Naive thymus-derived CD4-positive, alpha-beta T cell (primary cell): ENCODE measurements at regions not wholly inside any gene's neighbourhood (a gene's known extent, or its start where the extent isn't known, plus 50 kb on each side); places are given as distances from the start of the nearest gene placed in this dataset.

ENCODE experiments used
- ATAC-seq: fragments of 150-1000 bp; cut with Tn5 transposase; 2 replicates; pipeline ENCODE4 v1.10.0; 2021; ENCODE audit warnings: mild to moderate bottlenecking, moderate library complexity
- CTCF ChIA-PET: fragments of 350-600 bp; sonication (Branson Sonifier 250); formaldehyde crosslinking; loops from one replicate; lab custom pipeline; 2021; ENCODE audit warnings: antibody characterized with exemption; lab: Charles Lee
- POLR2A ChIA-PET: fragments of 350-600 bp; sonication (Branson Sonifier 250); formaldehyde crosslinking; loops from one replicate; lab custom pipeline; 2021; ENCODE audit warnings: antibody characterized with exemption, inconsistent platforms; lab: Charles Lee
- DNase-seq, 9 donors: peaks; one replicate each; pipeline versions ENCODE4 v3.0.0 to v3.0.0-alpha.2; 2020 to 2022; ENCODE audit warnings: mixed read lengths in 1 of 9
- H3K27ac ChIP-seq: one replicate; pipeline ENCODE4 v1.7.0; 2013; ENCODE audit warnings: mild to moderate bottlenecking, low read depth, low read length, moderate library complexity
- H3K27me3 ChIP-seq, 2 donors: one replicate each; pipeline ENCODE4 v1.7.0; 2013; ENCODE audit warnings: low read length in 2 of 2, mild to moderate bottlenecking in 2 of 2, moderate library complexity in 2 of 2; ENCODE audit not compliant: control insufficient read depth in 2 of 2, insufficient read depth in 2 of 2
- H3K36me3 ChIP-seq, 3 experiments: 1 replicate in 2 of 3; 2 replicates in 1 of 3; pipeline ENCODE4 v1.7.0; 2013; ENCODE audit warnings: low read length in 3 of 3, mild to moderate bottlenecking in 3 of 3, moderate library complexity in 1 of 3; ENCODE audit not compliant: insufficient read depth in 3 of 3, control insufficient read depth in 2 of 3
- H3K4me1 ChIP-seq, 2 donors: one replicate each; pipeline ENCODE4 v1.7.0; 2013; ENCODE audit warnings: low read length in 2 of 2, mild to moderate bottlenecking in 2 of 2, moderate library complexity in 1 of 2; ENCODE audit not compliant: control insufficient read depth in 2 of 2, insufficient read depth in 2 of 2
- H3K4me3 ChIP-seq: 2 replicates; pipeline ENCODE4 v1.7.0; 2013; ENCODE audit warnings: mild to moderate bottlenecking, low read length
- H3K9me3 ChIP-seq, 3 experiments: 1 replicate in 2 of 3; 2 replicates in 1 of 3; pipeline ENCODE4 v1.7.0; 2013; ENCODE audit warnings: low read length in 3 of 3; ENCODE audit not compliant: control insufficient read depth in 2 of 3
- H3K27ac Mint-ChIP-seq, 9 donors: one replicate each; pipeline ENCODE4 v1.8.0; 2020 to 2022; ENCODE audit warnings: mixed read lengths in 9 of 9, mild to moderate bottlenecking in 8 of 9, moderate library complexity in 5 of 9, inconsistent platforms in 2 of 9
- H3K27me3 Mint-ChIP-seq, 5 donors: one replicate each; pipeline ENCODE4 v1.8.0; 2021 to 2022; ENCODE audit warnings: mixed read lengths in 5 of 5, mild to moderate bottlenecking in 1 of 5
- H3K36me3 Mint-ChIP-seq, 5 donors: one replicate each; pipeline ENCODE4 v1.8.0; 2020 to 2022; ENCODE audit warnings: mixed read lengths in 5 of 5, mild to moderate bottlenecking in 3 of 5, inconsistent platforms in 1 of 5
- H3K4me1 Mint-ChIP-seq, 7 donors: one replicate each; pipeline ENCODE4 v1.8.0; 2020 to 2022; ENCODE audit warnings: mixed read lengths in 7 of 7, mild to moderate bottlenecking in 3 of 7, inconsistent platforms in 1 of 7
- H3K4me3 Mint-ChIP-seq, 10 donors: one replicate each; pipeline ENCODE4 v1.8.0; 2020 to 2022; ENCODE audit warnings: mild to moderate bottlenecking in 10 of 10, mixed read lengths in 10 of 10, moderate library complexity in 6 of 10, inconsistent platforms in 2 of 10
- H3K9me3 Mint-ChIP-seq, 11 donors: one replicate each; pipeline ENCODE4 v1.8.0; 2020 to 2022; ENCODE audit warnings: mixed read lengths in 11 of 11, mild to moderate bottlenecking in 4 of 11, inconsistent platforms in 1 of 11, moderate library complexity in 1 of 11
- intact Hi-C, 2 donors: fragments of 100-400 bp; cut with micrococcal nuclease; formaldehyde crosslinking; loops; one replicate each; pipeline ENCODE4 v1.15.1; 2023

DNA sequence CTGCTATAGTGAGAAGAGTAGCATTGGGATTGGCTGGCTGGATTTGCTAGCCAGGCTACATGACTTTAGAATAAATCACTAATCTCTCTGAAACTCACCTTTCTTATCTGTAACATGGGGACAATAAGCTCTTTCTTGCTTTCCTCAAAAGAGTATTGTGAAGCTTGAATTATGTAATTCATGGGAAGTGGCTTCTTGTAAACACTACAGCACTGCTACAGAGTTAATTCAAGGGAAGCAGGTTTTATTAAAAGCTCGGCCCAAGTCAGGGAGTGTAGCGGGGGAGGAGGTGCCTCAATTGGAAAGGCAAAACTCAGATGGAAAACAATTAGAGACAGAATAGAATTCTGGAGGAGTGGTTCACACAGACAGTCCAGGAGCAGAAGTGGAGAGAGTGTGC lies 100.9 kb upstream of the CELF4 start:
- Mint-ChIP-seq H3K36me3 (no peaks in the 10 kb centered on the region), H3K4me3 (no peak overlapping the region), H3K4me1 (peaks cover 0 to 2% (median 0%) of the 10 kb centered on the region in 7 donors), H3K9me3 (peaks cover 0 to 7% (median 0%) of the 10 kb centered on the region in 11 donors), H3K27me3 (no peaks in the 10 kb centered on the region), H3K27ac (no peak overlapping the region)
- H3K36me3 ChIP-seq, result no peaks in the 10 kb centered on the region
- H3K27me3 ChIP-seq, result no peaks in the 10 kb centered on the region
- intact Hi-C loops, result no loop called here
- ATAC-seq (no peak), DNase-seq (no peak)
- ChIA-PET CTCF (no interaction called here), POLR2A (no interaction called here)
- no peak overlapping the region for H3K4me3 ChIP-seq
- no peaks in the 10 kb centered on the region for H3K4me1 ChIP-seq
- no peak overlapping the region for H3K27ac ChIP-seq
- no peaks in the 10 kb centered on the region for H3K9me3 ChIP-seq

DNA sequence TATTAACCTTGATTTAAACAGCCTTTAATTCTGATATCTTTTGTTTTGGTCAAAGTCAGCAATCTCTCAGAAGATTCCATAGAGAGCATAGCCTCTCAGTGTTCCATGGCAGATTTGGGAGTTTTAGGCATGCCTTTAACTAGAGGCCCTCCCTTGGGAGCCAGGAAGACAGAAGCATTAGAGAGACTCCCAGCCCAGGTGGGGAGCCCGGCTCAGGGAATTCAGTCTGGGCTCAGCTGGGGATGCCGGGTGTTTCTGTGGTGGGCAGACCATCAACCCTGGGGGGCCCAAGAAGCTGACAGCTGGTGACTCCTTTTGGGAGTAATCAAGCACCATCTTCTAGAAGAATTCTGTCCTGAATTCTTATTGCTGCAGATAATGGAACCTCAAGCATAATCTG lies 99.7 kb upstream of the CELF4 start:
- CTCF ChIA-PET, result no interaction called here
- POLR2A ChIA-PET, result no interaction called here

DNA sequence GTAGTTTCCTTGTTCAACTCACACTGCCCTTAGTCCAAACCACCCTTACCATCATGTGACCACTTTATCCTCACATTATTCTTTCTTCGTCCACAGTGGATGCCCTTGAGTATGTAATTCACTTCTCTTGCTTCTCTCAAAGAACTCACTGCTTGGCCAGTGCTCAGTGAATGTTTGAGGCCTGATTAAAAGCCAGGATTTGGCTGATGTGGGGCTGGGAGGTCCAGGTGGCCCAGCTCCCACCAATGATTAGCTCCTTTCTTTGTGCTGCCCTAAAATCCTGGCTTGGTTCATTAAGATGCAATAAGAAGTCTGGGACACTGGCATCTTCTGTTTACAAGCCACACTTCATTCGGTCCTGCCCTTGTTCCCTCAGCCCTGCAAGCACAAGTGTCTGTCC lies 97.8 kb upstream of the CELF4 start:
- no peaks in the 10 kb centered on the region for H3K9me3 ChIP-seq
- no peak for DNase-seq
- Mint-ChIP-seq H3K36me3 (peaks cover 0 to 3% (median 0%) of the 10 kb centered on the region in 5 donors), H3K27ac (no peak overlapping the region), H3K4me3 (no peak overlapping the region), H3K4me1 (peaks cover 0 to 2% (median 0%) of the 10 kb centered on the region in 7 donors), H3K9me3 (peaks cover 0 to 6% (median 0%) of the 10 kb centered on the region in 11 donors), H3K27me3 (peaks cover 0 to 7% (median 0%) of the 10 kb centered on the region in 5 donors)
- intact Hi-C loops, result no loop called here
- H3K4me1 ChIP-seq, result no peaks in the 10 kb centered on the region
- no peaks in the 10 kb centered on the region for H3K36me3 ChIP-seq
- ChIA-PET CTCF (no interaction called here), POLR2A (no interaction called here)
- no peak overlapping the region for H3K4me3 ChIP-seq
- ATAC-seq, result no peak
- no peaks in the 10 kb centered on the region for H3K27me3 ChIP-seq
- H3K27ac ChIP-seq, result no peak overlapping the region

More for the DNA sequence above, 99.7 kb upstream of the CELF4 start:
- intact Hi-C loops, result no loop called here
- no peaks in the 10 kb centered on the region for H3K4me1 ChIP-seq
- no peaks in the 10 kb centered on the region for H3K9me3 ChIP-seq
- H3K27me3 Mint-ChIP-seq, result no peaks in the 10 kb centered on the region
- no peaks in the 10 kb centered on the region for H3K36me3 Mint-ChIP-seq
- no peak overlapping the region for H3K27ac Mint-ChIP-seq
- H3K4me3 Mint-ChIP-seq, result no peak overlapping the region
- no peak overlapping the region for H3K4me3 ChIP-seq
- H3K27me3 ChIP-seq, result no peaks in the 10 kb centered on the region
- ATAC-seq (no peak), DNase-seq (no peak)
- peaks cover 0 to 6% (median 0%) of the 10 kb centered on the region in 11 donors for H3K9me3 Mint-ChIP-seq
- no peak overlapping the region for H3K27ac ChIP-seq
- H3K4me1 Mint-ChIP-seq, result peaks cover 0 to 2% (median 0%) of the 10 kb centered on the region in 7 donors
- no peaks in the 10 kb centered on the region for H3K36me3 ChIP-seq

DNA sequence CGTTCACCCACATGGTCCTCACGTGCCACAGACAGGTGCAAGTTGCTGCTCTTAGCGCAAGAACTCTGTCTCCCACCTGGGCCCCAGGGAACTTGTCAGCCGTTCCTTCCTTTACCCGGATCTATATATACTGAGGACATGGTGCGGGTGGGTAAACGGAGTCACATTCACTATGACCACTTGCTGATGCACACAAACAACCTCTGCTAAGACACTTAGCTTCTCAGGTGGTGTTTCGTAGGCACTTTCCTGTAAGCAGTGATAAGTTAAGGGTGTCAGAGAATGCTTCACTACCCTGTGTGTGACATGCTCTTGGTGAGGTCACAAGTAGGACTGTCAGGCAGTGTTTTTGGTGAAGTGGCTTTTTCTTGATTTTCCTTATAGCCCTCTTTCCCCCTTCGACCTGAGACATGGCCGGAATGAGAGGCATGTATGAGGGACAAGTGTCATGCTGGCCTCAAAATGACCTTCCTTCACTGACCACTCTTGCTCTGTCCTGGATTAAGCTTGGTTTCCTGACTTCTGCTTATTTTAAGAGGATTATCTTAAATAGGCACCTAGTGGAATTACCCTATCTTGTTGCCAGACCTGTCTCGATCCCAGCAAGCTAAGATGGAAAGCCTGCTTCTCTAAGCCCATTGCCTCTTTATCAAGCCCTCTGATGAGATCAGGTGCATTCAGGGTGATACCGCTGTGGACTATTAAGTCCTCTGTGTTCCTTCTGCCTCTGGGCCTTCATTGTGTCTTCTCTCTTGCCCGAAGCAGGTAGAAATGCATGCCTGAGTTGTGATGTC lies 97.1 kb upstream of the CELF4 start:
- Histone ChIP-seq H3K27me3 (no peaks in the 10 kb centered on the region), H3K4me3 (no peak overlapping the region), H3K36me3 (no peaks in the 10 kb centered on the region), H3K4me1 (no peaks in the 10 kb centered on the region), H3K9me3 (no peaks in the 10 kb centered on the region), H3K27ac (no peak overlapping the region)
- no peak for DNase-seq
- ChIA-PET CTCF (no interaction called here), POLR2A (no interaction called here)
- Mint-ChIP-seq H3K27me3 (peaks cover 0 to 7% (median 0%) of the 10 kb centered on the region in 5 donors), H3K4me3 (no peak overlapping the region), H3K27ac (no peak overlapping the region), H3K36me3 (peaks cover 0 to 3% (median 0%) of the 10 kb centered on the region in 5 donors), H3K4me1 (peaks cover 0 to 2% (median 0%) of the 10 kb centered on the region in 7 donors), H3K9me3 (peaks cover 0 to 6% (median 0%) of the 10 kb centered on the region in 11 donors)
- intact Hi-C loops, result no loop called here
- no peak for ATAC-seq

DNA sequence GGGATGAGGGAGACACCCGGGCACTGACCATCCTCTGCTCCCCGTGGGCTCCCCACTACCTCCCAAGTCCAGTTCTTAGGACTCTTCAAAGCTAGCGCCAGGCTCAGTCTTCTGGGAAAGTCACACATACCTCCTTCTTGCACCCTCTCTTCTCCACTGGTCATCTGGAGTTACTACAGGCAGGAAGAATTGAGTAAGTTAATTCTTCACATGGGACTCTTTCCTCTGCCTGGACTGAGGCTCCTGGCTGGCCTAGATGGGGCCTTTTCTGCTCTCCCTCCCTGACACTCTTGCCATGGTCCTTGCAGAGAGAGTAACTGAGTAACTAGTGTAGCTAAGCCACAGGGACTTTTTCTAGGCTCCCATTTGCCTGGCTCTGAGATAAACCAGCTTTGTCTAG lies 96.5 kb upstream of the CELF4 start:
- DNase-seq (no peak), ATAC-seq (no peak)
- Mint-ChIP-seq H3K4me1 (peaks cover 0 to 2% (median 0%) of the 10 kb centered on the region in 7 donors), H3K27ac (no peak overlapping the region), H3K36me3 (peaks cover 0 to 3% (median 0%) of the 10 kb centered on the region in 5 donors), H3K4me3 (no peak overlapping the region), H3K9me3 (peaks cover 0 to 6% (median 0%) of the 10 kb centered on the region in 11 donors), H3K27me3 (peaks cover 0 to 7% (median 0%) of the 10 kb centered on the region in 5 donors)
- Histone ChIP-seq H3K36me3 (no peaks in the 10 kb centered on the region), H3K9me3 (no peaks in the 10 kb centered on the region), H3K27me3 (no peaks in the 10 kb centered on the region), H3K4me3 (no peak overlapping the region), H3K27ac (no peak overlapping the region), H3K4me1 (no peaks in the 10 kb centered on the region)
- intact Hi-C loops, result no loop called here
- POLR2A ChIA-PET, result no interaction called here
- CTCF ChIA-PET, result no interaction called here

DNA sequence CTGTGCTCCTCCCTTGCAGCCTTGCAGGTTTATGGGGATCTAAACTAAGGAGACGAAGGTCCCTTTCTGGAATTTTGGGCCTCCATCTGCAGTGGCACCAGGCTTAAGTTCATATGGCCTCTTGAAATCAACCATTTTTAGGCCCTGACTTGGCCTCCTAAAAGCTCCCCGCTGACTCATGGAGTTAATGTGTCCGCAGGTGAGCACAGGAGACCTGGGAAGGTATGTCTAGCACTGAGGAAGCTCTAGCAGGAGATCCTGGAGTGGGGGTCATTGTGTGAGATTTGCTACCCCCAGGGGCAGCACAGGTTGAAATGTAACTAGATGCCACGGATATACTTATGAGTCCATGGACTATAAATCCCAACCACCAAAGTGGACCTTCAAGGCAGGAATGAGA lies 95.9 kb upstream of the CELF4 start:
- DNase-seq (no peak), ATAC-seq (no peak)
- no peaks in the 10 kb centered on the region for H3K4me1 ChIP-seq
- H3K27me3 ChIP-seq, result no peaks in the 10 kb centered on the region
- Mint-ChIP-seq H3K4me3 (no peak overlapping the region), H3K9me3 (peaks cover 0 to 6% (median 0%) of the 10 kb centered on the region in 11 donors), H3K4me1 (peaks cover 0 to 2% (median 0%) of the 10 kb centered on the region in 7 donors), H3K27me3 (peaks cover 0 to 7% (median 0%) of the 10 kb centered on the region in 5 donors), H3K36me3 (peaks cover 0 to 3% (median 0%) of the 10 kb centered on the region in 5 donors), H3K27ac (no peak overlapping the region)
- H3K27ac ChIP-seq, result no peak overlapping the region
- intact Hi-C loops, result no loop called here
- POLR2A ChIA-PET, result no interaction called here
- H3K9me3 ChIP-seq, result no peaks in the 10 kb centered on the region
- H3K36me3 ChIP-seq, result no peaks in the 10 kb centered on the region
- CTCF ChIA-PET, result no interaction called here
- H3K4me3 ChIP-seq, result no peak overlapping the region

DNA sequence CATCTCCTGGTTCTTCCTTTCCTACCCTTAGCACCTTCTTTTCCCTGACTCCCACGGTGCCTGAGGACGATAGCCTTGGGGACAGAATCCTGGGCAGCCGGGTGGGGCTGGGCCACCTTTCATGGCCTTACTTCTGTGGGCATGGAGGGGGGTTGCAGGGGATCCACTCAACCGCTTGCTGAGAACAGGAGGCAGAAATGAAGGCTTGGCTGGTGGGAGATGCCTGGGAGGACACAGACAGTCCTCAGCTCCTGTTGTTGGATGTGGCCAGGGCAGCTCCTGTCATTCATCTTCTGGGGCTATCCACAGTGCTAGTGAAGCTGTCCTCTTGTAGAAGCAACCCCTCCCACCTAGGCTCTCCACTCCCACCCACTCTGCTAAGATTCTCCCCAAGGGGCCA lies 95.5 kb upstream of the CELF4 start:
- CTCF ChIA-PET, result no interaction called here
- Histone ChIP-seq H3K27me3 (no peaks in the 10 kb centered on the region), H3K27ac (no peak overlapping the region), H3K4me3 (no peak overlapping the region), H3K4me1 (no peaks in the 10 kb centered on the region), H3K9me3 (no peaks in the 10 kb centered on the region), H3K36me3 (no peaks in the 10 kb centered on the region)
- Mint-ChIP-seq H3K27me3 (peaks cover 0 to 7% (median 0%) of the 10 kb centered on the region in 5 donors), H3K4me1 (peaks cover 0 to 2% (median 0%) of the 10 kb centered on the region in 7 donors), H3K4me3 (no peak overlapping the region), H3K27ac (no peak overlapping the region), H3K9me3 (peaks cover 0 to 6% (median 2%) of the 10 kb centered on the region in 11 donors), H3K36me3 (peaks cover 0 to 3% (median 0%) of the 10 kb centered on the region in 5 donors)
- intact Hi-C loops, result no loop called here
- POLR2A ChIA-PET, result no interaction called here
- no peak for DNase-seq
- ATAC-seq, result no peak
